Neural cell (in vitro differentiated cells): ENCODE measurements at regions not wholly inside any gene's neighbourhood (a gene's known extent, or its start where the extent isn't known, plus 50 kb on each side); places are given as distances from the start of the nearest gene placed in this dataset.

ENCODE experiments used
- CTCF ChIP-seq: fragments of 450-650 bp; IDR thresholded peaks from 2 replicates; pipeline ENCODE4 v1.5.1; 2014; ENCODE audit warnings: antibody characterized with exemption, mild to moderate bottlenecking, moderate library complexity; ENCODE audit not compliant: poor library complexity, severe bottlenecking
- EZH2 ChIP-seq: fragments of 200-600, 300-800 bp; shearing (Covaris generic), sonication (generic); IDR thresholded peaks from 2 replicates; pipeline ENCODE4 v1.6.1; 2014; ENCODE audit warnings: antibody characterized with exemption, low read length, borderline replicate concordance, mild to moderate bottlenecking; ENCODE audit not compliant: insufficient read depth, poor library complexity, severe bottlenecking
- POLR2AphosphoS5 ChIP-seq: IDR thresholded peaks from 2 replicates; pipeline ENCODE4 v1.6.1; 2012
- SMC3 ChIP-seq: fragments of 450-650 bp; conservative IDR thresholded peaks from 2 replicates; pipeline ENCODE4 v1.6.1; 2014; ENCODE audit warnings: antibody characterized with exemption, mild to moderate bottlenecking, moderate library complexity; ENCODE audit not compliant: poor library complexity

- TF ChIP-seq CTCF (no peak), SMC3 (no peak), EZH2 (no peak), POLR2AphosphoS5 (no peak)
These were observed 226.4 kb downstream of the ADAMTS15 start for GRCh38 chr11:130674686-130675308.
